ENCODE measurements at regions not wholly inside any gene's neighbourhood (a gene's known extent, or its start where the extent isn't known, plus 50 kb on each side); places are given as distances from the start of the nearest gene placed in this dataset.
A peak's percentile ranks its signal among the peaks of the same experiment; 100 is the strongest.

- DNase-seq = no peak
Observed at GRCh38 chr14:98140862-98141530, 1131.0 kb downstream of the BCL11B start.

GRCh38 chr14:98143566-98143965 is 1128.4 kb downstream of the BCL11B start:
- no peak for DNase-seq

- no peak for DNase-seq
Observed at GRCh38 chr14:98144964-98145363, 1127.0 kb downstream of the BCL11B start.

- DNase-seq = no peak
Observed at GRCh38 chr14:98146416-98146815, 1125.6 kb downstream of the BCL11B start.

GRCh38 chr14:98154254-98154653 is 1117.7 kb downstream of the BCL11B start:
- no peak for DNase-seq

GRCh38 chr14:98156411-98156810 is 1115.6 kb downstream of the BCL11B start:
- no peak for DNase-seq

DNA sequence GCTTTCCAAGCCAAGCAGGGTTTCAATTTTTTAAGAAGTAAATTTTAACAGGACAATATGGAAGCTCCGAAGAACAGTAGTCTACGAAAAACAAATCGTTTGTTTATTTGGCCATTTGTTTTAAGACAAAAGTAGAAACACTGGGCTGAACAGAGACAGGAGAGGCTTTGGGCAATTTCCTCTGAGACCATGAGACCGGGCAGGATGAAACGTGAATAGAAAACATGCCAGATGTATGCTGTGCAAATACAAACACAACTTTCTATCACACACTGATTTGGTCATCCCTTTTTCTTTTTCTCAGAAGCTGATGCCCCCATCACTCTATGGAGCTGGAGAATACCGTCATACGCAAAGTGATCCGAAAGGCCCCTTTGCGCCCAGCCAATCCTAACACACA is 1111.1 kb downstream of the BCL11B start:
- DNase-seq = no peak

DNA sequence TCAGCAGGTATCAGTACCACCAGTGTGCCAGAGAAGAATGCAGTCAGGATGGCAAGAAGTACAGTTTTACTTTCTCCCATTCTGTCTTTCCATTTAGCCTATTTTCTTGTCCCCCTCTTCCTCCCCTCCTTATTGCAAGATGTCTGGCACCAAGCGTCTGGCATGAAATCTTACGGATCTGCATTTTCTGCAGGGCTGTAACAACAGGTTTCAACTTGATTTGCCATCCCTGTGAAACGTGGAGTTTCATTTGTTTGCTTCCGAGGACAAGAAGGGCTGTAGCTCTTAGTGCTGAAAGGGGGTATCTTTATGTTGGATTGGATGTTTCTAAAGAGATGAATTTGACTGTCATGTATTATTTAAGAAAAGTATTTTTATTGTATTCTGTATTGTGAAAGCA is 1110.6 kb downstream of the BCL11B start:
- DNase-seq = no peak

- no peak for DNase-seq
Observed at GRCh38 chr14:98162856-98163805, 1108.9 kb downstream of the BCL11B start.

DNA sequence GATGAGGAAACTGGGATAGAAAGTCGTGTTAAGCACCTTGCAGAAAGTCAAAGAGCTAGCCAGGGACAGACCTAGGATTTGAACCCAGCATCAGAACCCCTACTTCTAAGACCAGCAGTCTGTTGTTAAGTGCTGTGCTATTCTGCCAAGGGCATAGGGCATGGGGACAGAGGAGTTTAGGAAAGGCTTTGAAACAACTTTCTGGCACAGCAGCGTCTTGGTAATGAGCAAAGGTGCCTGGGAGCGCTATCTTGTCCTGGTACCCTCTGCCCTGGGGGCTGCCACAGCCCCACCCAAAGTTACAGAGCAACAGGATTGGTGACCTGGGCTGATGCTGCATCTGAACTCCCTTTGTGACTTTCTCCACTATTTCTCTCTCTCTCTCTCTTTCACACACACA is 1108.1 kb downstream of the BCL11B start:
- no peak for DNase-seq

DNA sequence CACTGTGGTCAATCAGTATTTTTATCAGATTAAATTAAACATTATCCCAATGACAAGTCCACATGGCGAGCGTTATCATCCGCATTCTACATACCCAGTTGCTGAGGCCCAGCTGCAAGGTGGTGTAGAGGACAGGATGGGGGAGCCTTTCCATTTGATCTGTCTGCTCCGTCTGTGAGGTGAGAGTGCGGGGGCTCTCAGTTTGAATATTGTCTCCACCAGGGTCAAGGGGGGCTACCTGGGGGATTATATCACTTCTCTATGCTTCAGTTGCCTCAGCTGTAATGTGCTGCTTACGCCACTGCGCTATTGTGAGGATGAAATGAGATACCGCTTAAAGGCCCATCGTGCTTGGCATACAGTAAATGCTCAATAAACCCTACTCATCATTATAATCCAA is 1106.0 kb downstream of the BCL11B start:
- no peak for DNase-seq

- no peak for DNase-seq
Observed at GRCh38 chr14:98167275-98167674, 1104.7 kb downstream of the BCL11B start.

- DNase-seq = peak in 1 of 2 donors; percentile 48
Observed at GRCh38 chr14:98167705-98168104, 1104.3 kb downstream of the BCL11B start.

GRCh38 chr14:98168211-98168985 is 1103.6 kb downstream of the BCL11B start:
- DNase-seq = no peak

- DNase-seq = no peak
Observed at GRCh38 chr14:98169170-98169587, 1102.8 kb downstream of the BCL11B start.

DNA sequence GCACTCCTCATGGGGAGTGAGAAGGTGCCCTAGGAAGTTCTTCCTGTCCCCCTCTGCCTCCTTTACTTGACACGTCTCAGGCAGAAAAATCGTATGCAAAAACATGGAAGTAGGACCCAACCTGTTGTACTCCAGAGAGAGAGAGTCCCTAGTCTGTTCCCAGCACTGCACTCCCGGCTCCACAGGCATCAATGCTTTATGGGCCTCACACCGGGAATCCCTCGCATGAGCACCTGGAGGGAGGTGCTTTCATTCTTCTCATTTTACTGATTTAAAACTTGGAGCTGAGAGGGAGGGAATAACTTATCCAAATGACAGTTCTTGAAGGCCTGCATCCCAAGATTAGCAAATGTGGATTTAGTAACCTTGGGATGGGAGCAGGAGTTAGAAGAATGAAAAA is 1101.4 kb downstream of the BCL11B start:
- no peak for DNase-seq

DNA sequence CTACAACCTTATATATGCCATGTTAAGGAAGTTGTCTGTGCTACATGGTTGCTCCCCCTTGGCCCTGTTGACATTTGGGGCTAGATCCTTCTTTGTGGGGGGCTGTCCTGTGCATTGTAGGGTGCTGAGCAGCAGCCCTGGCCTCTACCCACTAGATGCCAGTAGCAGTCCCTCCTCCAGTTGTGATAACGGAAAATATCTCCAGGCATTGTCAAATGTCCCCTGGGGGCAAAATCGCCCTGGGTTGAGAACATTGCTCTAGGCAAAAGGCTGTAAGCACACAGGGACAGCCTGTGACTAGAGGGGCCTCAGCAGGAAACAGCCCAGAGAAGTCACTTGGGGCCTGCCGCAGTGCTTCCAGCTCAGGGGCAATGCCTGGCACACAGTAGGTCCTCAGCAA is 1100.3 kb downstream of the BCL11B start:
- DNase-seq = no peak

DNA sequence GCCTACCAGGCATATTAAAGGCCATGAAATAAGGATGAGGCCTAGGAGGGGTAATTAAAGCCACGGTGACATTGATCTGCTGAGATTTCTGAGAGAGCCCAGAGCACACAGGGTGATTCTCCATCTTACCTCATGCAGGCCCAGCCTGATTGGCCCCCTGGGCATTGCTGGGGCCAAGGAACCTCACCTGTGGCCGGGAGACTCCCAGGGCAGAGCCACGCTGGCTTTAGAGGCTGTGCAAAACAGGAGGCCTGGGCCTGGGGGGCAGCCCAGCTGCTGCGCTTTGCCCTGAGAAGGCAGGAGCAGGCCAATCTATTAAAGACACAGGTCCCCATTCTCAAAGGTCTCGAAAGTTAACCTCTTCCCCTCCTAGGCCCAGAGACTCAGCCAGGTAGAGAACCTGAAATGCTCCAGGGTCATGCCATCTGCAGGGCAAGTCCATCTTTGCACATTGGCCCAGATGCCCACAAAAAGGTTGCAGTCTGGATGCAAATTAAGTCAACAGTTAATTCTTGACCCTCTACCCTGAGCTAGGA is 1099.7 kb downstream of the BCL11B start:
- DNase-seq = no peak

DNA sequence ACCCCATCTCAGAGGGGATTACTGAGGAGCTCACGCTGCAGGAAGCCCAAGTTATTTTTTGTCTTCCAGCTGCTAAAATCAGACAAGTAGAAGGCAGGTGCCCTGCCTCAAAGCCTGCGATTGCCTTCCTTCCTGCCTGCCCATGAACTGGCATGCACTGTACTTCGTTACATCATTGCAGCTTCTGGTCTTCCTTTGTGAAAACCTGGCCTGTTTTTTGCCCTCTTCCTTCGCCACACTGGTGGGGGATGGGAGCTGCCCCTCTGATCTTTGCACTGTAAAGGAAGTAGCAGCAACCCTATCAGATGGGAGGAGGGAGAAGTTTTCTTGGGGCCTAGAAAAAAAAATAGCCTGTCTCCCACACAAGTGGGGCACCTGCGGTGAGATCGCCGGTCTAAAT is 1098.7 kb downstream of the BCL11B start:
- DNase-seq = peak in 1 of 2 donors; percentile 56

DNA sequence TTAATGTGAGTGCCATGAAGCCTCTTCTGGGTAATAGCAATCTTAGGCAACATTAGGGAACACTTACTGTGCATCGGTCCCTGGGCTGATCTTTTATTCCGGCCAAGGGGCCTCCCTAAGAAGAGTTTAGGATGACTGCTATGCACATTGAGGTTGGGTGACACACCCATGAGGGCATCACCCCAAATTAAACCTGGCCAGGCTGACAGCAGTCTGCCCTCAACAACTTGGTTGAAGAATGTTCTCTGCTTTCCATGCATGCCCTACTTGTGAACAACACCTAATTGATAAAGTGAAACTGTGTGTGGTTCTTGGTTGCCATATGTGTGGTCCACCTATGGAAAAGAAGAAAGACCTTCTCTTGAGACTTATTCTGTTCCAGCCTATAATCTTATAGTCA is 1098.0 kb downstream of the BCL11B start:
- DNase-seq = peak in 1 of 2 donors; percentile 38

DNA sequence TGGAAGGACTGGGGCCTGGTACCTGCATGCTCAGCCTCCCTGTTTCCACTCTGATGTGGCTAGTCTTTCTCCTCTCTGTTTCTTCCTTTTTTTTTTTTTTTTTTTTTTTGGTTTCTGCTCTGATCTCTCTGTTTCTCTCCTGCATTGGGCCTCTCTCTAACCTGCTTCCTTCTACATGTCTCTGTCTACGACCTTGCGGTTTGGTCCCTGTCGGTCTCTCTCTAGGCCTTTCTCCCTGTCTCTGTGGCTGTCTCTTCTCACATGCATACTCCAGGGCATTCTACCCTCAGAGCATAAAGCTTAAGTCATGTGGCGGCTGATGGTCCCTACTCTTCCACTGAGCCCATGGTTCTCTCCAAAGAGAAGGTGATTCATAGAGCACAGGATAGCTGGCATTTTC is 1096.6 kb downstream of the BCL11B start:
- DNase-seq = no peak

DNA sequence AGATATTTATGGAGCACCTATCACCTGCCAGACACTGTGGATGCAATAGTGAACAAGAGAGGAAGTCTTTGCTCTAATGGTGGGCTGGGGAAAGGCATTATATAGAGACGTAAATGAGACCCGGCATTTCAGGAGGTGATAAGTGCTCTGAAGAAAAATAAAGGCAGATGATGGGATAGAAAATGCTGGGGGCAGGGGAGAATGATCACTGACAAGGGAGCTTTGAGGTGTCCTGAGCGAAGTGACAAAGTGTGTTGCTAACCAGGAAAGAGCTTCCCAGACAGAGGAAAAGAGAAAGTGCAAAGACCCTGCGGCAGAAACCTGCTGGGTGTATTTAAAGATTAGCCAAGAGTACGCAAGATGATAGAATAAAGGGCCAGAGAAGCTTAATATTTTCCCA is 1096.1 kb downstream of the BCL11B start:
- no peak for DNase-seq

- peak in 1 of 2 donors; percentile 39 for DNase-seq
Observed at GRCh38 chr14:98176892-98177291, 1095.1 kb downstream of the BCL11B start.
